NCI-H748 (cell line): ENCODE measurements at regions not wholly inside any gene's neighbourhood (a gene's known extent, or its start where the extent isn't known, plus 50 kb on each side); places are given as distances from the start of the nearest gene placed in this dataset.

ENCODE experiments used
- DNase-seq: peaks from one replicate; lab custom pipeline; 2025; ENCODE audit not compliant: unreplicated experiment; lab: John Stamatoyannopoulos, UW

- DNase-seq: no peak
These were observed 120.1 kb downstream of the BOD1 start for GRCh38 chr5:173496129-173496882.

GRCh38 chr5:173495225-173495904 lies 121.1 kb downstream of the BOD1 start:
- no peak for DNase-seq

GRCh38 chr5:173494446-173494845 lies 122.0 kb downstream of the BOD1 start:
- no peak for DNase-seq

- no peak for DNase-seq
These were observed 122.6 kb downstream of the BOD1 start for GRCh38 chr5:173493846-173494245.

GRCh38 chr5:173493040-173493439 lies 123.4 kb downstream of the BOD1 start:
- no peak for DNase-seq

- DNase-seq: peak; percentile 18
These were observed 125.8 kb downstream of the BOD1 start for GRCh38 chr5:173490681-173491080.

GRCh38 chr5:173488144-173488543 lies 128.3 kb downstream of the BOD1 start:
- peak; percentile 18 for DNase-seq

- no peak for DNase-seq
These were observed 129.2 kb downstream of the BOD1 start for GRCh38 chr5:173487300-173487699.

GRCh38 chr5:173486355-173487225 lies 129.9 kb downstream of the BOD1 start:
- DNase-seq: no peak

GRCh38 chr5:173484569-173484968 lies 131.9 kb downstream of the BOD1 start:
- no peak for DNase-seq

- DNase-seq: peak; percentile 26
These were observed 132.9 kb downstream of the BOD1 start for GRCh38 chr5:173483599-173483998.

GRCh38 chr5:173483160-173483559 lies 133.3 kb downstream of the BOD1 start:
- DNase-seq: no peak

GRCh38 chr5:173481821-173482220 lies 134.6 kb downstream of the BOD1 start:
- no peak for DNase-seq

- DNase-seq: no peak
These were observed 135.6 kb downstream of the BOD1 start for GRCh38 chr5:173480896-173481295.

- no peak for DNase-seq
These were observed 136.7 kb downstream of the BOD1 start for GRCh38 chr5:173479711-173480110.

- DNase-seq: no peak
These were observed 139.0 kb downstream of the BOD1 start for GRCh38 chr5:173477345-173478040.

GRCh38 chr5:173475780-173476179 lies 140.7 kb downstream of the BOD1 start:
- no peak for DNase-seq

GRCh38 chr5:173474881-173475287 lies 141.6 kb downstream of the BOD1 start:
- no peak for DNase-seq

- no peak for DNase-seq
These were observed 143.2 kb downstream of the BOD1 start for GRCh38 chr5:173473288-173473687.

- no peak for DNase-seq
These were observed 143.6 kb downstream of the BOD1 start for GRCh38 chr5:173472784-173473278.

GRCh38 chr5:173472164-173472563 lies 143.9 kb upstream of the STC2 start:
- peak; percentile 6 for DNase-seq
